Calu3 (cell line): ENCODE measurements at regions not wholly inside any gene's neighbourhood (a gene's known extent, or its start where the extent isn't known, plus 50 kb on each side); places are given as distances from the start of the nearest gene placed in this dataset.

Experiments used
- BruUV-seq: library from RNA; stranded (reverse); fragments of 400-500 nt; replicated peaks from 2 replicates; lab custom pipeline; 2021; lab: Mats Ljungman, UMichigan
- CTCF ChIA-PET: fragments of 300-600 bp; sonication (Branson Sonifier 250); formaldehyde crosslinking; loops from one replicate; lab custom pipeline; 2022; ENCODE audit warnings: antibody characterized with exemption; lab: Charles Lee
- DNase-seq: peaks from one replicate; pipeline ENCODE4 v3.0.0; 2022
- H3K27ac Mint-ChIP-seq: one replicate; pipeline ENCODE4 v1.8.0; 2022; ENCODE audit warnings: mixed read lengths; ENCODE audit not compliant: unreplicated experiment
- H3K27me3 Mint-ChIP-seq: one replicate; pipeline ENCODE4 v1.8.0; 2022; ENCODE audit warnings: mixed read lengths; ENCODE audit not compliant: unreplicated experiment
- H3K36me3 Mint-ChIP-seq: one replicate; pipeline ENCODE4 v1.8.0; 2022; ENCODE audit warnings: mild to moderate bottlenecking, moderate library complexity, mixed read lengths; ENCODE audit not compliant: insufficient read depth, unreplicated experiment
- H3K4me1 Mint-ChIP-seq: one replicate; pipeline ENCODE4 v1.8.0; 2022; ENCODE audit warnings: mild to moderate bottlenecking, low read depth, mixed read lengths; ENCODE audit not compliant: unreplicated experiment
- H3K4me3 Mint-ChIP-seq: one replicate; pipeline ENCODE4 v1.8.0; 2022; ENCODE audit warnings: mild to moderate bottlenecking, low read depth, moderate library complexity, mixed read lengths; ENCODE audit not compliant: unreplicated experiment
- H3K9me3 Mint-ChIP-seq: one replicate; pipeline ENCODE4 v1.8.0; 2022; ENCODE audit warnings: low read depth, mixed read lengths; ENCODE audit not compliant: unreplicated experiment
- CTCF ChIP-seq: fragments of 200-600 bp; IDR thresholded peaks from one replicate; pipeline ENCODE4 v1.8.0; 2022; ENCODE audit warnings: antibody characterized with exemption; ENCODE audit not compliant: unreplicated experiment
- intact Hi-C: fragments of 100-400 bp; cut with micrococcal nuclease; formaldehyde crosslinking; loops from one replicate; pipeline ENCODE4 v1.10.0; 2022; ENCODE audit not compliant: unreplicated experiment

GRCh38 chr7:63028376-63029206 is 970.1 kb upstream of the ZNF722 start:
- intact Hi-C loops: no loop called here
- no peak overlapping the region for H3K27ac Mint-ChIP-seq
- CTCF ChIA-PET: no interaction called here
- no TSS peak for BruUV-seq
- no peak overlapping the region for H3K4me3 Mint-ChIP-seq
- TF ChIP-seq CTCF: no peak
- H3K9me3 Mint-ChIP-seq: peaks cover 8% of the 10 kb centered on the region
- no peaks in the 10 kb centered on the region for H3K36me3 Mint-ChIP-seq
- no peaks in the 10 kb centered on the region for H3K4me1 Mint-ChIP-seq
- no peaks in the 10 kb centered on the region for H3K27me3 Mint-ChIP-seq
- DNase-seq: no peak

- CTCF ChIA-PET: no interaction called here
These were observed 969.5 kb upstream of the ZNF722 start for GRCh38 chr7:63029207-63029522.

GRCh38 chr7:63030061-63030460 is 968.6 kb upstream of the ZNF722 start:
- peaks cover 3% of the 10 kb centered on the region for H3K9me3 Mint-ChIP-seq
- no peak for TF ChIP-seq CTCF
- H3K36me3 Mint-ChIP-seq: no peaks in the 10 kb centered on the region
- no peak overlapping the region for H3K4me3 Mint-ChIP-seq
- intact Hi-C loops: no loop called here
- BruUV-seq: no TSS peak
- H3K27ac Mint-ChIP-seq: no peak overlapping the region
- CTCF ChIA-PET: no interaction called here
- no peak for DNase-seq
- no peaks in the 10 kb centered on the region for H3K27me3 Mint-ChIP-seq
- no peaks in the 10 kb centered on the region for H3K4me1 Mint-ChIP-seq

More at GRCh38 chr7:63029207-63029522, 969.5 kb upstream of the ZNF722 start:
- no peak for TF ChIP-seq CTCF
- H3K36me3 Mint-ChIP-seq: no peaks in the 10 kb centered on the region
- H3K27me3 Mint-ChIP-seq: no peaks in the 10 kb centered on the region
- DNase-seq: no peak
- intact Hi-C loops: no loop called here
- H3K4me3 Mint-ChIP-seq: no peak overlapping the region
- no peak overlapping the region for H3K27ac Mint-ChIP-seq
- no peaks in the 10 kb centered on the region for H3K4me1 Mint-ChIP-seq
- BruUV-seq: no TSS peak
- H3K9me3 Mint-ChIP-seq: peaks cover 8% of the 10 kb centered on the region

- H3K9me3 Mint-ChIP-seq: peaks cover 8% of the 10 kb centered on the region
- H3K4me3 Mint-ChIP-seq: no peak overlapping the region
- H3K36me3 Mint-ChIP-seq: no peaks in the 10 kb centered on the region
- TF ChIP-seq CTCF: no peak
- no peaks in the 10 kb centered on the region for H3K27me3 Mint-ChIP-seq
- H3K27ac Mint-ChIP-seq: no peak overlapping the region
- no peaks in the 10 kb centered on the region for H3K4me1 Mint-ChIP-seq
- CTCF ChIA-PET: interaction anchor here (0.5 kb wide), 1 partner anchor 37 kb away, joined by 7 read pairs; no protein-coding TSS in a partner anchor
- no TSS peak for BruUV-seq
- DNase-seq: no peak
- intact Hi-C loops: no loop called here
These were observed 966.7 kb upstream of the ZNF722 start for GRCh38 chr7:63031838-63032436.
